HG02623 (cell line): ENCODE measurements at regions not wholly inside any gene's neighbourhood (a gene's known extent, or its start where the extent isn't known, plus 50 kb on each side); places are given as distances from the start of the nearest gene placed in this dataset.

Source experiments
- ATAC-seq: cut with Tn5 transposase; IDR thresholded peaks from one replicate; pipeline ENCODE4 v1.9.1; 2021; ENCODE audit warnings: moderate library complexity; ENCODE audit not compliant: unreplicated experiment

GRCh38 chr21:16330082-16330907 is 600.5 kb downstream of the USP25 start:
- peak; percentile 89 for ATAC-seq

DNA sequence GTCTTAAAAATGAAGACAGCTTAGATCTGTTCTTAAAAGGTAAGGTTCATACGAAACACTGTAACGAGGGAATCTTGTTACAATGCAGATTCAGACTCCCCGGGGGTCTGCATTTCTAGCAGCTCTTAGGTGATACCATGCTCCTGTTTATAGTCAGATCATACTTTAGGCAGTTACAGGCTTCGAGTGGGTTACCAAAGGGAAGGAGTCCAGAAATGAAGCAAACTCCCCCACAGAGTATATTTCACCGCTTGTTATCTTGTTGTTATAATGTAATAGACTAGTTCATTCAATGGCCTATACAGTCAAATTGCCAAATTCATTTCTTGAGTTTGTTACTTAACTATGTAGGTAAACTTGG is 601.1 kb downstream of the USP25 start:
- ATAC-seq, result no peak

GRCh38 chr21:16337266-16337665 is 607.5 kb downstream of the USP25 start:
- no peak for ATAC-seq

GRCh38 chr21:16342932-16343331 is 613.1 kb downstream of the USP25 start:
- no peak for ATAC-seq

DNA sequence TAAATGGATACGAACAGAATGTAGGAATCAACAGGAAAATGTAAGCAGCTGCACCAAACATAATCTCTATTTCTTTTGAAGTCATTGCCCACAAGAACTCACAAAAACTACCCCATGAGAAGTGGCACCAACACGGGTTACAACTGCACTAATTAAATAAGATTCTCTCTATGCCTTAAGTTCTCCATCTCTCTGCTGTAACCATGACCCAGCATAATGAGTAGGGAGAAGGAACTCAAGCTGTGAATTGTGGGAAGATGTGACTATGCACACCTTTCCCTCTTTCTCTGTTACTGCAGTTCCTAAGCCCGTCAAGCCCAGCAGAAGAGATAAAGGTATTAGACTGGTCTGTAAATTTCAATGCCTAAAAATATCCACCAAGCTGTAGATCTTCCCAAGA is 614.0 kb downstream of the USP25 start:
- no peak for ATAC-seq

DNA sequence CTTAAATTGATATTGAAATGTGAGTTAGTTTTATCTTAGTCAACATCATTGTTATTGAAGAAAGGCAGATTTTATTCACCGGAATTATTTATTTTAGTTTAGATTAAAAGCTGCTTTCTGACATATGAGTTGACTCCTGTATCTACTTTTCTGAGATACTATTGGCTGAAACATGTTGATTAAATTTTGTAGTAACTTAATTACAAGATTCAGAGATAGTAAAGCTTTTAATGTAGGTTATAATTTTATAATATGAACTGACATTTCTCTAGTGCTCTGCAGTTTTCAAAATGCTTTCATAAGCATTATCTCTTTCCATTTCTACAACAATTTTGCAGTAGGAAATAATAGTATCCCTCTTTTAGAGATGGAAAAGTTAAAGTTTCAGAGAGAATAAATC is 616.0 kb downstream of the USP25 start:
- ATAC-seq, result no peak

DNA sequence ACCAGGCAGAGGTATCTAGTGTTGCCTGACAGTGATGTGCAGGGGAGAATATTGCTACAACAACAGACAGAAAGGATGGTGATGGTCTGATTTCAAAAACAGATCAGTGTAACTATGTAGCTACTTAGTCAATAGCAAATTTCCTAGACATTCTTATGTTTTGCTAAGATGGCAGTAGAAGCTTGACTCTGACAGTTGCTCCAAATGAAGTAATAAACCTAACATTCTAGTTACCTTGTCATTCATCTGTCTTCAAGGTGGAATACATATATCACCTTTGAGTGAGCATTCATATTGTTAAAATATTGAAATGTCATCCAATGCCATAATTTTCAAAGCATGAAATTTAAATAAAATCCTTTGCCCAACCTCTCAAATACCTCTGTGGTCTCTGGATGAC is 617.4 kb downstream of the USP25 start:
- ATAC-seq, result no peak

GRCh38 chr21:16353764-16354163 is 624.0 kb downstream of the USP25 start:
- no peak for ATAC-seq

DNA sequence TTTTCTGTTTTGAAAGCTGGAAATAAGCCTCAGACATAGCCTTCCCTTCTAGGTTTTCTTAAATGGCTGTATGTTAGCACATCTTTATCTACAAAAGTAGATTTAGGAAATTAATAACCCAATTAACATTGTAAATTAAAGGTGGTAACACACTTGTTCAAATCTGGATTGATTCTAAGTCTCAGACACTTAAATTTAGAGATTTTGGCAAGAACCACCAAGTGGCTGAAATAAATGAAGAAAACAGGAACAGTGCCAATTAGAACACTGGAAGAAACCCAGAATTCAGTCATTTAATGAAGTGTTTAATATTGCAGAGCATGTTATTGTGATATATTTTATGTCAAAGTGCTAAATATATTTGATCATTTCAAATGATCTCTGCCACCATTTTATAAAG is 628.2 kb downstream of the USP25 start:
- ATAC-seq, result no peak

- no peak for ATAC-seq
Measured at GRCh38 chr21:16358784-16359183, 629.0 kb downstream of the USP25 start.

DNA sequence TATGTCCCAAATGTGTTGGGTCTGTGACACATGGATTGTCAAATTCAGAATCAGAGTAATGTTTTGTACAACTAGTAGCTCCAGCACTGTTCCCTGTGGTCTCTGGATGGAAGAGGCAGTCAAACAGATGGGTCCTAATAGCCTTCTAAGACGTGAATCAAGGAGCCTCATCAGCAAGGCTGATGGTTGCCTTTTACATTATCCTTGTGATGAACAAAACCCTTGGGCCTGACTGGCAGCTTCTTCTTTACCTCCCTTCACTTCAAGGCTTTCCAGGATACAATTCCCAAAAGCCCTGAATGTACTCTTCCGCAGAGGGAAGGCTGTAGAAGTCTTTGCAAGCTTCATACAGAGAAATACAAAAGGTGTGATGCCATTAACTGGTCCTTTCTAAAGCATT is 633.3 kb downstream of the USP25 start:
- ATAC-seq, result no peak

GRCh38 chr21:16363518-16363917 is 633.7 kb downstream of the USP25 start:
- ATAC-seq, result no peak

DNA sequence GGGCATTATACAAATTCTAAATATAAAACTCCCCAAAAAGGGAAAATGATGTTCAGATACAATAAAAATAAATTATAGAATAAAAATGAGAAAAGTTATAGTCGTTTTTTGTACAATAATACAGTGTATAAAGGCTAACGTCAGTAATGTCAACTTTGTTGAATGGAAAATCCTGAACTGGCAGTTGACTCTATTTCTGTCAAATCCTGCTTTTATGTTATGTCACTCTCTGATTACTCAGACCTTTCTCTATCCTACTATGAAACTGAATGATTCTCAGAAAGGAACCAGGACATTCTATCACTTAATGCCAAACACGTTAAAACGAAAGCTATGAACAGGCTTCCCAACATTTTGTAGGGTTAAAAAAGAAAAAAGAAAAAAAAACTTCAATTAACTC is 636.4 kb downstream of the USP25 start:
- ATAC-seq, result no peak

DNA sequence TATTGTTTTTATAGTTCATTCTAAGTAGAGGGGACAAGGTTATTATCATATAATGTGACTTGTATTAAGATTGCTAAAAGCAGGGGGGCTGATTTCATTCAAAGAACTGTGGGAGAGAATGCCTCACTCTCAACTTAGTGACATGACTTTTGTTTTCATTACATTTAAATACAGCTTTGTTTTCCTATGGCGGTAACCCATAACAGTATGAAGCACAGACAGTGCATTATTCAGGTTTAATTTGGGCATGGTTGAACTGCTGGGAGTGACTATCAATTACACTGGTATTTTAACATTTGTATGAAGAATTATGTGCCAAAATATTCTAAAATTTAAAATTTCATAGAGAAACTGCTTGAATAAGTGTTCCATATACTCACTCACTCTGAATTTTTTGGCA is 637.3 kb downstream of the USP25 start:
- ATAC-seq, result no peak

- no peak for ATAC-seq
Measured at GRCh38 chr21:16370186-16370585, 640.4 kb downstream of the USP25 start.

DNA sequence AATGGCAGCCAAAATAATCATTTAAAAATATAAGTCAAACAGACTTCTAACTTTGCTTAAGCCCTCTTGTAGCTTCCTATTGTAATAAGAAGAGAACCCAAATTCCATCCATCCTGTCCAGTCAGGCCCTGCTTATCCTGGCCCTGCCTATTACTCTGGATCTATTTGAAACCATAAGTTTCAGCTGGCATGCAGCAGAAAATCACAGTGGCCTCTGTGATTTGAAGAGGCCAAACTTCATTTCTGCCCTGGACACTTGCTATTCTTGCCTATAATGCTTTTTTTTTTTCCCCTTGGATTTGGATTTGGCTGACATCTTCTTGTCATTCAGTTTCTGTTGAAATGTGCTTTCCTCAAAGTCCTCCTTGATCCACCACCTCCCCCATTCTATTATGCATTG is 642.8 kb downstream of the USP25 start:
- ATAC-seq, result no peak

- ATAC-seq, result no peak
Measured at GRCh38 chr21:16376673-16377072, 646.9 kb downstream of the USP25 start.

GRCh38 chr21:16377120-16377658 is 647.4 kb downstream of the USP25 start:
- ATAC-seq, result no peak

GRCh38 chr21:16377857-16378256 is 648.1 kb downstream of the USP25 start:
- ATAC-seq, result no peak

GRCh38 chr21:16378525-16378924 is 648.7 kb downstream of the USP25 start:
- no peak for ATAC-seq

GRCh38 chr21:16388291-16388690 is 658.5 kb downstream of the USP25 start:
- ATAC-seq, result no peak

DNA sequence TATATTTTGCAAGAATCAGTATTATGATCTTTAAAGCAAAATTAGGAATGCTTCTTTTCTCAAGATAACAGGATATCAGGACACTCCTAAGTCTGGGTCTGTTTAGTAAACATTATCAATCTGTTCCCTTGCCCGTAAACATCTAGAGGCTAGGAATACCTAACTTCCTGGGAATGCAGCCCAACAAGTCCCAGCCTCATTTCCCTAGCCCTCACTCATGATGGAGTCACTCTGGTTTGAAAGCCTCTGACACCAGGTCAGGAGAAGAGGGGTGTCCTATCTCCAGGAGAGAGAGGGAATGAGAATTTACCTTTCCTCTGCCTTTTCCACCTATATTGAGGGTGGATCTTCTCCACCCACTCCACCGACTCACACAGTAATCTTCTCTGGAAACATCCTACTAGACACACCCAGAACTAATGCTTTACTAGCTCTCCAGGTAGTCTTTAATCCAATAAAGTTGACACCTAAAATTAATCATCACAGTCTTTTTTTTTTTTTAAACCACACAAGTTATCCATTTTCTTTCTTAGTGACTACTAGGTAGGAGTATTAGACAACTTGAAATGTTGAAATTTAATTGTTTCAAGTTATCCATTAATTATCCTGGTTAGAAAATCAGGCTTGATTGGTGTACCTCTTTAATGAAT is 659.3 kb downstream of the USP25 start:
- no peak for ATAC-seq
